ENCODE measurements at regions not wholly inside any gene's neighbourhood (a gene's known extent, or its start where the extent isn't known, plus 50 kb on each side); places are given as distances from the start of the nearest gene placed in this dataset.

GRCh38 chrX:75893281-75893680, 108.2 kb upstream of the MAGEE2 start:
- no peak for TF ChIP-seq CTCF (IDR thresholded peaks at IDR 0.05)
- TF ChIP-seq POLR2A (IDR thresholded peaks at IDR 0.05): no peak

Measured in uterus (tissue), 2 donors.